ENCODE measurements at regions not wholly inside any gene's neighbourhood (a gene's known extent, or its start where the extent isn't known, plus 50 kb on each side); places are given as distances from the start of the nearest gene placed in this dataset.

GRCh38 chr6:153956808-153957207, 82.2 kb upstream of the OPRM1 start:
- no peak overlapping the region for H3K27ac ChIP-seq (ENCODE audit: insufficient read length, low read depth, low read length)
- no peak overlapping the region for H3K18ac ChIP-seq (ENCODE audit: insufficient read length, low read depth, low read length)
- no CpG with 5 or more reads among the region's 2 CpGs for WGBS (ENCODE audit: extremely low coverage, insufficient read length, low lambda C conversion rate)
- no peaks in the 10 kb centered on the region for H3K27me3 Mint-ChIP-seq (ENCODE audit: low read depth)
- H3K4me1 Mint-ChIP-seq, result peaks cover 13 to 23% of the 10 kb centered on the region in 2 experiments
- H3K27ac Mint-ChIP-seq, result no peak overlapping the region
- H2BK5ac ChIP-seq (ENCODE audit: insufficient read length, low read length), result no peak overlapping the region
- H3K56ac ChIP-seq (ENCODE audit: insufficient read length, low read depth, low read length), result no peak overlapping the region
- H3K4me1 ChIP-seq (ENCODE audit: insufficient read depth, low read length), result peaks cover 2% of the 10 kb centered on the region; the same call in 1 of the 2 replicates
- no peaks in the 10 kb centered on the region for H3K9me3 ChIP-seq (ENCODE audit: control insufficient read depth, low read depth, low read length)
- H2AK5ac ChIP-seq (ENCODE audit: insufficient read length, low read length), result no peak overlapping the region
- no peak overlapping the region for H3K4me2 ChIP-seq (ENCODE audit: insufficient read depth, insufficient read length, low read length)
- no peak overlapping the region for H4K5ac ChIP-seq (ENCODE audit: insufficient read length, low read depth, low read length)
- no peak overlapping the region for H3K4ac ChIP-seq (ENCODE audit: low read depth, low read length)
- H3K14ac ChIP-seq (ENCODE audit: insufficient read depth, low read length), result no peak overlapping the region
- H3K79me2 ChIP-seq (ENCODE audit: insufficient read depth, low read length), result no peaks in the 10 kb centered on the region
- H3K9me3 Mint-ChIP-seq, result peaks cover 9 to 15% of the 10 kb centered on the region in 2 experiments; a peak in 4 of 5 replicates
- no peaks in the 10 kb centered on the region for H3K27me3 ChIP-seq (ENCODE audit: insufficient read depth, low read length)
- no peak overlapping the region for H3K4me3 Mint-ChIP-seq
- H3T11ph ChIP-seq (ENCODE audit: low read length), result no peak overlapping the region
- TF ChIP-seq CTCF (conservative IDR thresholded peaks at IDR 0.05), result no peak
- H3K23me2 ChIP-seq (ENCODE audit: insufficient read length, low read depth, low read length, poor library complexity, severe bottlenecking), result no peaks in the 10 kb centered on the region
- H3K36me3 Mint-ChIP-seq (ENCODE audit: insufficient read depth in 1 of 3, low read depth in 3 of 3), result peaks cover 0 to 10% (median 2%) of the 10 kb centered on the region in 3 experiments; a peak in 4 of 7 replicates
- no peak overlapping the region for H2BK20ac ChIP-seq (ENCODE audit: low read depth, low read length, poor library complexity, severe bottlenecking)
- no peak overlapping the region for H4K8ac ChIP-seq (replicated peaks; ENCODE audit: insufficient read length, low read depth, low read length)
- no peak overlapping the region for H2BK120ac ChIP-seq (ENCODE audit: low read depth, low read length, poor library complexity, severe bottlenecking)
- H3K23ac ChIP-seq (ENCODE audit: insufficient read length, low read depth, low read length), result no peak overlapping the region
- no peak overlapping the region for H2BK12ac ChIP-seq (ENCODE audit: insufficient read length, low read depth, low read length)
- no peak overlapping the region for H3K9ac ChIP-seq (ENCODE audit: extremely low read depth, insufficient read length, low read length)
- H2BK15ac ChIP-seq (ENCODE audit: low read depth, low read length), result no peak overlapping the region
- no peaks in the 10 kb centered on the region for H4K20me1 ChIP-seq (ENCODE audit: control insufficient read depth, insufficient read depth, insufficient read length)
- H4K91ac ChIP-seq (ENCODE audit: insufficient read length, low read depth, low read length), result no peak overlapping the region
- no peaks in the 10 kb centered on the region for H3K79me1 ChIP-seq (ENCODE audit: insufficient read depth, low read depth, low read length, poor library complexity, severe bottlenecking)
- DNase-seq, result no peak
- H2AFZ ChIP-seq (ENCODE audit: low read length), result no peak overlapping the region
